PC-9 (cell line): ENCODE measurements at regions not wholly inside any gene's neighbourhood (a gene's known extent, or its start where the extent isn't known, plus 50 kb on each side); places are given as distances from the start of the nearest gene placed in this dataset.

Source experiments
- BruUV-seq: library from RNA; stranded (reverse); fragments of 400-500 nt; replicated peaks from 2 replicates; lab custom pipeline; 2021; lab: Mats Ljungman, UMichigan
- CTCF ChIA-PET: fragments of 300-600 bp; sonication (Branson Sonifier 250); formaldehyde crosslinking; loops from one replicate; lab custom pipeline; 2022; ENCODE audit warnings: antibody characterized with exemption; lab: Charles Lee
- POLR2A ChIA-PET: fragments of 300-600 bp; sonication (Branson Sonifier 250); formaldehyde crosslinking; loops from one replicate; lab custom pipeline; 2022; ENCODE audit warnings: antibody characterized with exemption; ENCODE audit not compliant: unreplicated experiment; lab: Charles Lee
- DNase-seq, 2 experiments: peaks; one replicate each; pipeline versions ENCODE4 v3.0.0 to v3.0.0-alpha.2; 2015 to 2022; ENCODE audit warnings: mixed read lengths in 1 of 2
- H2AFZ ChIP-seq: fragments of 200-600 bp; sonication (generic); 2 replicates; pipeline ENCODE4 v1.8.1; 2017; ENCODE audit warnings: antibody characterized with exemption
- H3F3A ChIP-seq: fragments of 200-600 bp; sonication (generic); 2 replicates; pipeline ENCODE4 v1.8.1; 2017; ENCODE audit warnings: antibody characterized with exemption, mild to moderate bottlenecking, low read depth; ENCODE audit not compliant: insufficient read depth
- H3K27ac ChIP-seq: fragments of 200-600 bp; sonication (generic); 2 replicates; pipeline ENCODE4 v1.6.1; 2016; ENCODE audit warnings: mixed run types
- H3K27me3 ChIP-seq: fragments of 200-600 bp; sonication (generic); 2 replicates; pipeline ENCODE4 v1.6.1; 2016; ENCODE audit warnings: low read depth, mixed run types; ENCODE audit not compliant: insufficient read depth
- H3K36me3 ChIP-seq: fragments of 200-600 bp; sonication (generic); 2 replicates; pipeline ENCODE4 v1.6.1; 2016; ENCODE audit warnings: low read depth, mixed run types
- H3K4me1 ChIP-seq: fragments of 200-600 bp; sonication (generic); replicated peaks from 2 replicates; pipeline ENCODE4 v1.6.1; 2016; ENCODE audit warnings: mixed run types; ENCODE audit not compliant: insufficient read depth
- H3K4me2 ChIP-seq: fragments of 200-600 bp; sonication (generic); 2 replicates; pipeline ENCODE4 v1.6.1; 2017; ENCODE audit warnings: mixed run types
- H3K4me3 ChIP-seq: fragments of 200-600 bp; sonication (generic); 2 replicates; pipeline ENCODE4 v1.6.1; 2016; ENCODE audit warnings: mixed run types
- H3K79me2 ChIP-seq: fragments of 200-600 bp; sonication (generic); 2 replicates; pipeline ENCODE4 v1.6.1; 2017; ENCODE audit warnings: low read depth, mixed run types
- H3K9me2 ChIP-seq: fragments of 200-600 bp; sonication (generic); 2 replicates; pipeline ENCODE4 v1.8.1; 2017; ENCODE audit warnings: mild to moderate bottlenecking; ENCODE audit not compliant: insufficient read depth
- H3K9me3 ChIP-seq: fragments of 200-600 bp; sonication (generic); 2 replicates; pipeline ENCODE4 v1.8.1; 2016; ENCODE audit warnings: low read depth; ENCODE audit not compliant: insufficient read depth
- H4K20me1 ChIP-seq: fragments of 200-600 bp; sonication (generic); 2 replicates; pipeline ENCODE4 v1.8.1; 2017; ENCODE audit not compliant: insufficient read depth
- CTCF ChIP-seq: fragments of 200-600 bp; sonication (generic); conservative IDR thresholded peaks from 2 replicates; pipeline ENCODE4 v1.6.1; 2017; ENCODE audit warnings: mixed run types, antibody characterized with exemption, mild to moderate bottlenecking, moderate library complexity
- EZH2 ChIP-seq: fragments of 200-600 bp; sonication (generic); IDR thresholded peaks from 2 replicates; pipeline ENCODE4 v1.8.0; 2017; ENCODE audit warnings: antibody characterized with exemption, low read depth
- intact Hi-C: fragments of 100-400 bp; cut with micrococcal nuclease; formaldehyde crosslinking; loops from one replicate; pipeline ENCODE4 v1.10.0; 2022; ENCODE audit not compliant: unreplicated experiment

GRCh38 chr12:115388139-115388538, 704.2 kb upstream of the TBX3 start:
- H3K36me3 ChIP-seq, result no peaks in the 10 kb centered on the region
- no peaks in the 10 kb centered on the region for H3K79me2 ChIP-seq
- intact Hi-C loops, result no loop called here
- H3K4me1 ChIP-seq, result no peaks in the 10 kb centered on the region
- no peak overlapping the region for H3K4me3 ChIP-seq
- ChIA-PET CTCF (interaction anchor here (0.6 kb wide), 1 partner anchor 548 kb away, joined by 6 read pairs; no protein-coding TSS in a partner anchor), POLR2A (no interaction called here)
- no peak overlapping the region for H2AFZ ChIP-seq
- H3K27me3 ChIP-seq, result no peaks in the 10 kb centered on the region
- no peaks in the 10 kb centered on the region for H3F3A ChIP-seq
- TF ChIP-seq EZH2 (no peak), CTCF (no peak)
- H3K27ac ChIP-seq, result no peak overlapping the region
- DNase-seq, result no peak
- H4K20me1 ChIP-seq, result no peaks in the 10 kb centered on the region
- H3K9me3 ChIP-seq, result no peaks in the 10 kb centered on the region
- BruUV-seq, result no TSS peak
- no peaks in the 10 kb centered on the region for H3K9me2 ChIP-seq
- H3K4me2 ChIP-seq, result no peak overlapping the region

GRCh38 chr12:115387467-115387901, 703.5 kb upstream of the TBX3 start:
- Histone ChIP-seq H3K4me1 (no peaks in the 10 kb centered on the region), H3F3A (no peaks in the 10 kb centered on the region), H3K79me2 (no peaks in the 10 kb centered on the region), H3K9me2 (no peaks in the 10 kb centered on the region), H3K27ac (no peak overlapping the region), H3K9me3 (no peaks in the 10 kb centered on the region), H2AFZ (no peak overlapping the region), H3K36me3 (no peaks in the 10 kb centered on the region), H3K4me2 (no peak overlapping the region), H3K27me3 (0 out of 2 replicates have a peak, but pooled peaks cover under 1% of the 10 kb centered on the region), H3K4me3 (no peak overlapping the region), H4K20me1 (no peaks in the 10 kb centered on the region)
- intact Hi-C loops, result no loop called here
- DNase-seq, result no peak
- TF ChIP-seq CTCF (no peak), EZH2 (no peak)
- no TSS peak for BruUV-seq
- ChIA-PET POLR2A (no interaction called here), CTCF (no interaction called here)

GRCh38 chr12:115386946-115387345, 703.0 kb upstream of the TBX3 start:
- no peak overlapping the region for H3K4me2 ChIP-seq
- H3K79me2 ChIP-seq, result no peaks in the 10 kb centered on the region
- H3K9me2 ChIP-seq, result no peaks in the 10 kb centered on the region
- peaks cover 5% of the 10 kb centered on the region; the same call in 1 of the 2 replicates for H3K27me3 ChIP-seq
- no peaks in the 10 kb centered on the region for H3K4me1 ChIP-seq
- intact Hi-C loops, result no loop called here
- ChIA-PET POLR2A (no interaction called here), CTCF (no interaction called here)
- DNase-seq, result no peak
- no peaks in the 10 kb centered on the region for H4K20me1 ChIP-seq
- H3K36me3 ChIP-seq, result no peaks in the 10 kb centered on the region
- no peak for TF ChIP-seq EZH2
- no peak for TF ChIP-seq CTCF
- H2AFZ ChIP-seq, result no peak overlapping the region
- no peak overlapping the region for H3K4me3 ChIP-seq
- no peaks in the 10 kb centered on the region for H3K9me3 ChIP-seq
- no peak overlapping the region for H3K27ac ChIP-seq
- BruUV-seq, result no TSS peak
- H3F3A ChIP-seq, result no peaks in the 10 kb centered on the region
